Gastroesophageal sphincter (tissue), 4 donors: ENCODE measurements at regions not wholly inside any gene's neighbourhood (a gene's known extent, or its start where the extent isn't known, plus 50 kb on each side); places are given as distances from the start of the nearest gene placed in this dataset.

Experiments used
- ATAC-seq: fragments of 150-250 bp; one replicate; pipeline ENCODE4 v1.9.1; 2016; ENCODE audit warnings: mild to moderate bottlenecking, moderate library complexity
- H3K27ac ChIP-seq, 4 donors: fragments of 200-600 bp; sonication (generic) in 3 of 4; 1 replicate in 3 of 4; 2 replicates in 1 of 4; pipeline ENCODE4 v1.5.1; 2016 to 2019
- H3K27me3 ChIP-seq: fragments of 200-600 bp; sonication (generic); one replicate; pipeline ENCODE4 v1.5.1; 2019
- H3K36me3 ChIP-seq, 2 donors: fragments of 200-600 bp; sonication (generic); one replicate each; pipeline ENCODE4 v1.5.1; 2019; ENCODE audit warnings: control low read depth in 1 of 2
- H3K4me1 ChIP-seq, 3 donors: fragments of 200-600 bp; sonication (generic); 1 replicate in 2 of 3; 2 replicates in 1 of 3; pipeline ENCODE4 v1.5.1; 2016 to 2019; ENCODE audit warnings: control low read depth in 2 of 3
- H3K4me3 ChIP-seq, 2 donors: fragments of 200-600 bp; sonication (generic); one replicate each; pipeline ENCODE4 v1.5.1; 2019; ENCODE audit warnings: mild to moderate bottlenecking in 1 of 2, moderate library complexity in 1 of 2
- H3K9me3 ChIP-seq, 3 donors: fragments of 200-600 bp; sonication (generic); one replicate each; pipeline ENCODE4 v1.5.1; 2017 to 2019; ENCODE audit warnings: control low read depth in 2 of 3
- EP300 ChIP-seq: sonication (generic); formaldehyde crosslinking; IDR thresholded peaks from one replicate; pipeline ENCODE4 v1.6.1; 2017; ENCODE audit warnings: antibody characterized with exemption, mild to moderate bottlenecking
- POLR2A ChIP-seq, 2 donors: fragments of 450-650 bp; IDR thresholded peaks; one replicate each; pipeline ENCODE4 v1.6.1; 2017; ENCODE audit warnings: antibody characterized with exemption in 2 of 2, mild to moderate bottlenecking in 2 of 2, moderate library complexity in 1 of 2
- POLR2AphosphoS5 ChIP-seq: sonication (generic); formaldehyde crosslinking; IDR thresholded peaks from one replicate; pipeline ENCODE4 v1.6.1; 2017; ENCODE audit warnings: antibody characterized with exemption
- WGBS, 2 donors: methylation state at CpG; one replicate each; pipeline ENCODE4 v1.1.5; 2018; ENCODE audit warnings: low coverage in 1 of 2; 5-methylcytosine and 5-hydroxymethylcytosine counted together
- TF ChIP-seq, protein P1 (sequence below), 4 experiments: fragments of 200-600 bp in 2 of 4; fragments of 450-650 bp in 2 of 4; sonication (generic) in 1 of 4; IDR thresholded peaks; one replicate each; pipeline ENCODE4 v1.5.1; 2017 to 2019; ENCODE audit warnings: antibody characterized with exemption in 4 of 4, mild to moderate bottlenecking in 2 of 4, moderate library complexity in 2 of 4

DNA sequence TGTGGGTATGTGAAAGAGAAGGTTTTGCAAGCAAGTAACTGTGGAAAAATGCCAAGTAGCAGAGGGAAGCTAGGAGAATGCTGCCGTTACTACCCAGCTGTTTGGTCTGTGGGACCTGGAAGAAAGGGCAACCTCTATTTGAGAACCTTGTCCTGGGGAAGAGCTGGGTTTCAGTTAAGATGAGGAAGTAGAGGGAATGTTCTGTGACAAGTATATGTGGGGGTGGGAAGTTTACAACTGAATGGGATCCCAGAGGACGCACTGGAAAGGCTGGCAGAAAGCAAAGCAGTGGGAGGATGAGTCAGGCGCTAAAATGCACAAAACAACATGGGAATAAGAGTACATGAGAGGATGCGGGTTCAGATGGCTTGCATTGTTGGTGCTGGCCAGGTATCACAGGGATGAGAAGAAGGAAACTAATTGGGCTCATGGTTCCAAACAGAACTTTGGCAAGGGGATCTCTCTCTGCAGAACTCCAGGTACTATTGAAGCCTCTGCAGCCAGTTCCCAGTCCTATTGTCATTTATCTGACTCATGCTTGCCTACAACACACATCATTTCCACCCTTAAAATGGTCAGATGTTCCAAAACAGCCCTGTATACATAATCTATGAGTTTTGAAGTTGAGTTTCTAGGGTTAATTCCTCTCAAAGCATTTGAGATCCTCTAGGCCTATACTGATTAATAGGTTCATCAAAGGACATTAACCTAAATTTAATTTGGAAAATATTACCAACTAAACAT is 88.5 kb upstream of the VAV3 start:
- WGBS, 2 donors: 59 to 65% methylated on average over 2 to 4 of the region's 4 CpGs
- peak; percentile 44 for ATAC-seq
- Histone ChIP-seq H3K36me3 (no peaks in the 10 kb centered on the region), H3K27me3 (no peaks in the 10 kb centered on the region), H3K4me1 (peaks cover 0 to 11% (median 5%) of the 10 kb centered on the region in 3 donors), H3K9me3 (no peaks in the 10 kb centered on the region), H3K27ac (no peak overlapping the region), H3K4me3 (no peak overlapping the region)
- TF ChIP-seq, protein P1, sequence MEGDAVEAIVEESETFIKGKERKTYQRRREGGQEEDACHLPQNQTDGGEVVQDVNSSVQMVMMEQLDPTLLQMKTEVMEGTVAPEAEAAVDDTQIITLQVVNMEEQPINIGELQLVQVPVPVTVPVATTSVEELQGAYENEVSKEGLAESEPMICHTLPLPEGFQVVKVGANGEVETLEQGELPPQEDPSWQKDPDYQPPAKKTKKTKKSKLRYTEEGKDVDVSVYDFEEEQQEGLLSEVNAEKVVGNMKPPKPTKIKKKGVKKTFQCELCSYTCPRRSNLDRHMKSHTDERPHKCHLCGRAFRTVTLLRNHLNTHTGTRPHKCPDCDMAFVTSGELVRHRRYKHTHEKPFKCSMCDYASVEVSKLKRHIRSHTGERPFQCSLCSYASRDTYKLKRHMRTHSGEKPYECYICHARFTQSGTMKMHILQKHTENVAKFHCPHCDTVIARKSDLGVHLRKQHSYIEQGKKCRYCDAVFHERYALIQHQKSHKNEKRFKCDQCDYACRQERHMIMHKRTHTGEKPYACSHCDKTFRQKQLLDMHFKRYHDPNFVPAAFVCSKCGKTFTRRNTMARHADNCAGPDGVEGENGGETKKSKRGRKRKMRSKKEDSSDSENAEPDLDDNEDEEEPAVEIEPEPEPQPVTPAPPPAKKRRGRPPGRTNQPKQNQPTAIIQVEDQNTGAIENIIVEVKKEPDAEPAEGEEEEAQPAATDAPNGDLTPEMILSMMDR (IDR thresholded peaks at IDR 0.05): no peak
- no peak for TF ChIP-seq EP300
- TF ChIP-seq POLR2AphosphoS5: no peak
- no peak for TF ChIP-seq POLR2A (IDR thresholded peaks at IDR 0.05)

GRCh38 chr1:108051631-108052377 is 86.8 kb upstream of the VAV3 start:
- ATAC-seq: no peak
- Histone ChIP-seq H3K36me3 (no peaks in the 10 kb centered on the region), H3K4me3 (no peak overlapping the region), H3K9me3 (no peaks in the 10 kb centered on the region), H3K4me1 (peaks cover 0 to 11% (median 5%) of the 10 kb centered on the region in 3 donors), H3K27ac (no peak overlapping the region), H3K27me3 (no peaks in the 10 kb centered on the region)
- WGBS, 2 donors: 73 to 92% methylated on average over 6 to 8 of the region's 8 CpGs
- TF ChIP-seq POLR2A (IDR thresholded peaks at IDR 0.05) (no peak), POLR2AphosphoS5 (no peak)

- Histone ChIP-seq H3K9me3 (no peaks in the 10 kb centered on the region), H3K4me1 (peaks cover 0 to 11% (median 5%) of the 10 kb centered on the region in 3 donors), H3K27ac (peak overlapping the region in 2 of 4 donors; percentile 16 to 35), H3K36me3 (no peaks in the 10 kb centered on the region), H3K27me3 (no peaks in the 10 kb centered on the region), H3K4me3 (no peak overlapping the region)
- no peak for ATAC-seq
- TF ChIP-seq, protein P1 (IDR thresholded peaks at IDR 0.05): no peak
- TF ChIP-seq POLR2A (IDR thresholded peaks at IDR 0.05): no peak
- TF ChIP-seq EP300: no peak
- no peak for TF ChIP-seq POLR2AphosphoS5
- WGBS, 2 donors: 40 to 75% methylated on average over 5 of the region's 5 CpGs
Observed at GRCh38 chr1:108050911-108051629, 86.1 kb upstream of the VAV3 start.

DNA sequence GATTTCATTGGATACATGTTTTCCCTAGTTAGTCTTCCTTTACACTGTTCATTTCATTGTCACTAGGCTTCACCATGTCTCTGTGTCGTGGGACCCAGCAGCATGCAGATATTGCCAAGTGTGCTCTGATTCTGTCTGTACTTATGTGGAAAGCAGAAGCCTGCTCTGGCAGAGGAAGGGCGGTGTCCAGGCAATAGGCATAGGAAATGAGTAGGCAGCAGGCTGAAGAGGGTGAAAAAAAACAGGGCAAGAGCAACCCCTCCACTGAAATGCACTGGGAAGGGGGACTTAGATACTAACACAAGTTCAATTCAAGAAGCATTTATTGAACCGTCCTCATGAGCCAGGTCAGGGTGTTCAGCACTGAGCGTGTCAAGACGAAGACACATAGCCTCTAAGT is 85.2 kb upstream of the VAV3 start:
- WGBS, 2 donors: 76 to 79% methylated on average over 4 to 5 of the region's 5 CpGs
- TF ChIP-seq POLR2AphosphoS5 (no peak), POLR2A (IDR thresholded peaks at IDR 0.05) (no peak), EP300 (no peak)
- TF ChIP-seq, protein P1 (IDR thresholded peaks at IDR 0.05): no peak
- Histone ChIP-seq H3K4me3 (no peak overlapping the region), H3K4me1 (peaks cover 0 to 11% (median 5%) of the 10 kb centered on the region in 3 donors), H3K9me3 (no peaks in the 10 kb centered on the region), H3K27ac (peak overlapping the region in 2 of 4 donors; percentile 16 to 35), H3K36me3 (no peaks in the 10 kb centered on the region), H3K27me3 (no peaks in the 10 kb centered on the region)
- ATAC-seq: no peak

GRCh38 chr1:108049178-108049819 is 84.3 kb upstream of the VAV3 start:
- no peak overlapping the region for H3K27ac ChIP-seq
- no peaks in the 10 kb centered on the region for H3K9me3 ChIP-seq
- ATAC-seq: no peak
- WGBS, 2 donors: 59 to 79% methylated on average over 3 to 5 of the region's 6 CpGs
- no peaks in the 10 kb centered on the region for H3K27me3 ChIP-seq
- no peaks in the 10 kb centered on the region for H3K36me3 ChIP-seq
- TF ChIP-seq, protein P1 (IDR thresholded peaks at IDR 0.05): peak in 2 of 4 experiments; percentile 15 to 41
- no peak for TF ChIP-seq EP300
- no peak overlapping the region for H3K4me3 ChIP-seq
- H3K4me1 ChIP-seq: peaks cover 0 to 11% (median 5%) of the 10 kb centered on the region in 3 donors
